ENCODE measurements at regions not wholly inside any gene's neighbourhood (a gene's known extent, or its start where the extent isn't known, plus 50 kb on each side); places are given as distances from the start of the nearest gene placed in this dataset.

DNA sequence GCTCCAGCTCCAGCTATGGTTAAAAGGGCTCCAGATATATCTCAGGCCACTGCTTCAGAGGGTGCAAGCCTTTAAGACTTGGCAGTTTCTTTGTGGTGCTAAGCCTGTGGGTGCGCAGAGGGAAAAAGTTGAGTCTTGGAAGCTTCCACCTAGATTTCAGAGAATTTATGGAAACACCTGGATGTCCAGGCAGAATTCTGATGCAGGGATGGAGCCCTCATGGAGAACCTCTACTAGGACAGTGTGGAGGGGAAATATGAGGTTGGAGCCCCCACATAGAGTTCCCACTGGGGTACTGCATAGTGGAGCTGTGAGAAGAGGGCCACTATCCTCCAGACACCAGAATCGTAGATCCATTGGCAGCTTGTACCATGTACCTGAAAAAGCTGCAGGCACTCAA is 69.9 kb downstream of the SDR9C7 start:
- no peak for TF ChIP-seq POLR2A (IDR thresholded peaks at IDR 0.05)
- TF ChIP-seq, protein P1, sequence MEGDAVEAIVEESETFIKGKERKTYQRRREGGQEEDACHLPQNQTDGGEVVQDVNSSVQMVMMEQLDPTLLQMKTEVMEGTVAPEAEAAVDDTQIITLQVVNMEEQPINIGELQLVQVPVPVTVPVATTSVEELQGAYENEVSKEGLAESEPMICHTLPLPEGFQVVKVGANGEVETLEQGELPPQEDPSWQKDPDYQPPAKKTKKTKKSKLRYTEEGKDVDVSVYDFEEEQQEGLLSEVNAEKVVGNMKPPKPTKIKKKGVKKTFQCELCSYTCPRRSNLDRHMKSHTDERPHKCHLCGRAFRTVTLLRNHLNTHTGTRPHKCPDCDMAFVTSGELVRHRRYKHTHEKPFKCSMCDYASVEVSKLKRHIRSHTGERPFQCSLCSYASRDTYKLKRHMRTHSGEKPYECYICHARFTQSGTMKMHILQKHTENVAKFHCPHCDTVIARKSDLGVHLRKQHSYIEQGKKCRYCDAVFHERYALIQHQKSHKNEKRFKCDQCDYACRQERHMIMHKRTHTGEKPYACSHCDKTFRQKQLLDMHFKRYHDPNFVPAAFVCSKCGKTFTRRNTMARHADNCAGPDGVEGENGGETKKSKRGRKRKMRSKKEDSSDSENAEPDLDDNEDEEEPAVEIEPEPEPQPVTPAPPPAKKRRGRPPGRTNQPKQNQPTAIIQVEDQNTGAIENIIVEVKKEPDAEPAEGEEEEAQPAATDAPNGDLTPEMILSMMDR (IDR thresholded peaks at IDR 0.05), result no peak
